HEK293T (cell line): ENCODE measurements at regions not wholly inside any gene's neighbourhood (a gene's known extent, or its start where the extent isn't known, plus 50 kb on each side); places are given as distances from the start of the nearest gene placed in this dataset.

Experiments used
- CTCF ChIA-PET: fragments of 350-600 bp; formaldehyde crosslinking; extraction: SDS; loops from one replicate; lab custom pipeline; 2021; ENCODE audit warnings: antibody characterized with exemption, inconsistent platforms; lab: Yijun Ruan, JAX
- POLR2A ChIA-PET: fragments of 350-600 bp; formaldehyde crosslinking; extraction: SDS; loops from one replicate; lab custom pipeline; 2020; ENCODE audit warnings: antibody characterized with exemption, inconsistent platforms; lab: Yijun Ruan, JAX
- DNase-seq: peaks from one replicate; pipeline ENCODE4 v3.0.0; 2012; ENCODE audit warnings: mixed read lengths; ENCODE audit errors: extremely low spot score
- ARNT ChIP-seq: fragments of 450-650 bp; IDR thresholded peaks from 2 replicates; pipeline ENCODE4 v1.6.1; 2017; ENCODE audit warnings: mild to moderate bottlenecking
- BHLHE40 ChIP-seq: fragments of 450-650 bp; IDR thresholded peaks from 2 replicates; pipeline ENCODE4 v1.6.1; 2016; ENCODE audit warnings: mild to moderate bottlenecking, moderate library complexity, borderline replicate concordance
- CTBP1 ChIP-seq: fragments of 450-650 bp; IDR thresholded peaks from 2 replicates; pipeline ENCODE4 v1.6.1; 2016; ENCODE audit warnings: borderline replicate concordance
- ELF4 ChIP-seq: fragments of 450-650 bp; IDR thresholded peaks from 2 replicates; pipeline ENCODE4 v1.6.1; 2017; ENCODE audit warnings: antibody characterized with exemption
- FOXA1 ChIP-seq: fragments of 450-650 bp; IDR thresholded peaks from 2 replicates; pipeline ENCODE4 v1.6.1; 2016; ENCODE audit warnings: mild to moderate bottlenecking
- FOXK2 ChIP-seq: fragments of 450-650 bp; IDR thresholded peaks from 2 replicates; pipeline ENCODE4 v1.6.1; 2016; ENCODE audit warnings: mild to moderate bottlenecking
- FOXM1 ChIP-seq: fragments of 450-650 bp; IDR thresholded peaks from 2 replicates; pipeline ENCODE4 v1.6.1; 2017; ENCODE audit warnings: mild to moderate bottlenecking, borderline replicate concordance
- HDGF ChIP-seq: fragments of 450-650 bp; IDR thresholded peaks from 2 replicates; pipeline ENCODE4 v1.6.1; 2017; ENCODE audit warnings: antibody characterized with exemption, borderline replicate concordance
- L3MBTL2 ChIP-seq: fragments of 450-650 bp; conservative IDR thresholded peaks from 2 replicates; pipeline ENCODE4 v1.6.1; 2016; ENCODE audit warnings: mild to moderate bottlenecking
- LEF1 ChIP-seq: fragments of 450-650 bp; IDR thresholded peaks from 2 replicates; pipeline ENCODE4 v1.6.1; 2017; ENCODE audit warnings: mild to moderate bottlenecking, borderline replicate concordance
- NFRKB ChIP-seq: fragments of 450-650 bp; IDR thresholded peaks from 2 replicates; pipeline ENCODE4 v1.6.1; 2016; ENCODE audit warnings: mild to moderate bottlenecking, moderate library complexity
- PKNOX1 ChIP-seq: fragments of 450-650 bp; IDR thresholded peaks from 2 replicates; pipeline ENCODE4 v1.6.1; 2016
- SP1 ChIP-seq: fragments of 450-650 bp; IDR thresholded peaks from 2 replicates; pipeline ENCODE4 v1.6.1; 2017
- SUZ12 ChIP-seq: fragments of 450-650 bp; IDR thresholded peaks from 2 replicates; pipeline ENCODE4 v1.6.1; 2016; ENCODE audit warnings: mild to moderate bottlenecking
- TARDBP ChIP-seq: fragments of 450-650 bp; IDR thresholded peaks from 2 replicates; pipeline ENCODE4 v1.6.1; 2016
- ZNF384 ChIP-seq: fragments of 450-650 bp; IDR thresholded peaks from 2 replicates; pipeline ENCODE4 v1.6.1; 2016

- ChIA-PET POLR2A (no interaction called here), CTCF (no interaction called here)
- no peak for TF ChIP-seq FOXK2
- no peak for TF ChIP-seq CTBP1
- no peak for TF ChIP-seq LEF1
- no peak for TF ChIP-seq SUZ12
- TF ChIP-seq BHLHE40: no peak
- no peak for TF ChIP-seq ELF4
- no peak for DNase-seq
Measured at GRCh38 chr11:119810478-119811232, 81.7 kb upstream of the NECTIN1 start.

- ChIA-PET CTCF (no interaction called here), POLR2A (no interaction called here)
- TF ChIP-seq SP1: no peak
- no peak for TF ChIP-seq TARDBP
- TF ChIP-seq FOXA1: no peak
- no peak for TF ChIP-seq ZNF384
- TF ChIP-seq HDGF: no peak
- TF ChIP-seq ARNT: no peak
- no peak for TF ChIP-seq BHLHE40
- TF ChIP-seq FOXK2: no peak
- no peak for TF ChIP-seq CTBP1
- TF ChIP-seq NFRKB: no peak
- TF ChIP-seq LEF1: no peak
- TF ChIP-seq SUZ12: no peak
- TF ChIP-seq ELF4: no peak
- TF ChIP-seq FOXM1: no peak
- TF ChIP-seq L3MBTL2: no peak
- TF ChIP-seq PKNOX1: no peak
- DNase-seq: no peak
Measured at GRCh38 chr11:119809346-119809745, 80.3 kb upstream of the NECTIN1 start.

- DNase-seq: no peak
- CTCF ChIA-PET: no interaction called here
- TF ChIP-seq TARDBP: no peak
- TF ChIP-seq SP1: no peak
- no peak for TF ChIP-seq FOXM1
- TF ChIP-seq FOXA1: no peak
- TF ChIP-seq HDGF: no peak
- TF ChIP-seq L3MBTL2: no peak
- TF ChIP-seq NFRKB: no peak
- TF ChIP-seq BHLHE40: no peak
- no peak for TF ChIP-seq FOXK2
- no peak for TF ChIP-seq LEF1
- no peak for TF ChIP-seq ARNT
- TF ChIP-seq ZNF384: no peak
- POLR2A ChIA-PET: no interaction called here
Measured at GRCh38 chr11:119808407-119809185, 79.6 kb upstream of the NECTIN1 start.

- no peak for TF ChIP-seq ARNT
- TF ChIP-seq ELF4: no peak
- no peak for TF ChIP-seq TARDBP
- TF ChIP-seq SUZ12: no peak
- DNase-seq: no peak
- CTCF ChIA-PET: no interaction called here
- POLR2A ChIA-PET: no interaction called here
Measured at GRCh38 chr11:119807841-119808240, 78.8 kb upstream of the NECTIN1 start.

GRCh38 chr11:119807402-119807801 is 78.4 kb upstream of the NECTIN1 start:
- CTCF ChIA-PET: interaction anchor here (1.3 kb wide), 1 partner anchor 14 kb away, joined by 4 read pairs; no protein-coding TSS in a partner anchor
- POLR2A ChIA-PET: no interaction called here
- TF ChIP-seq BHLHE40: no peak
- no peak for TF ChIP-seq ELF4
- DNase-seq: no peak

- ChIA-PET CTCF (interaction anchor here (1.3 kb wide), 1 partner anchor 13 kb away, joined by 4 read pairs; no protein-coding TSS in a partner anchor), POLR2A (interaction anchor here (0.5 kb wide), 1 partner anchor 82 kb away, joined by 3 read pairs; no protein-coding TSS in a partner anchor)
- DNase-seq: no peak
- TF ChIP-seq CTBP1 (no peak), FOXK2 (no peak), LEF1 (no peak), SP1 (no peak), SUZ12 (no peak), PKNOX1 (no peak), NFRKB (no peak), BHLHE40 (no peak), HDGF (no peak), ZNF384 (no peak), TARDBP (no peak)
Measured at GRCh38 chr11:119806064-119806915, 77.3 kb upstream of the NECTIN1 start.
